K562 (cell line): ENCODE measurements at regions not wholly inside any gene's neighbourhood (a gene's known extent, or its start where the extent isn't known, plus 50 kb on each side); places are given as distances from the start of the nearest gene placed in this dataset.

Source experiments
- ARID1B ChIP-seq: fragments of 450-650 bp; IDR thresholded peaks from 2 replicates; pipeline ENCODE4 v1.6.1; 2016; ENCODE audit warnings: antibody characterized with exemption, mild to moderate bottlenecking, inconsistent platforms
- CCNT2 ChIP-seq: IDR thresholded peaks from 2 replicates; pipeline ENCODE4 v1.6.1; 2011; ENCODE audit warnings: borderline replicate concordance, low read depth, mild to moderate bottlenecking, moderate library complexity, mixed read lengths, low read length; ENCODE audit not compliant: insufficient read length; ENCODE audit errors: extremely low read depth
- CREB1 ChIP-seq, 2 experiments: sonication (generic) in 1 of 2; formaldehyde crosslinking in 1 of 2; IDR thresholded peaks; 2 replicates each; pipeline versions ENCODE4 v1.6.1 to v1.8.0; 2012 to 2022; ENCODE audit warnings: inconsistent platforms in 1 of 2, mild to moderate bottlenecking in 1 of 2, missing genetic modification reagents in 1 of 2, moderate library complexity in 1 of 2
- CREM ChIP-seq: IDR thresholded peaks from 2 replicates; pipeline ENCODE4 v1.6.1; 2014; ENCODE audit warnings: antibody characterized with exemption, low read depth
- DACH1 ChIP-seq: fragments of 450-650 bp; IDR thresholded peaks from 2 replicates; pipeline ENCODE4 v1.6.1; 2018; ENCODE audit not compliant: partially characterized antibody
- DLX4 ChIP-seq: fragments of 250-450 bp; sonication (Bioruptor Pico); IDR thresholded peaks from 2 replicates; pipeline ENCODE4 v1.6.1; 2021; ENCODE audit warnings: mild to moderate bottlenecking
- HBP1 ChIP-seq: fragments of 450-650 bp; formaldehyde crosslinking; IDR thresholded peaks from 2 replicates; pipeline ENCODE4 v1.4.0; 2022; ENCODE audit warnings: missing genetic modification characterization
- HNRNPUL1 ChIP-seq: fragments of 200-400 bp; formaldehyde crosslinking; IDR thresholded peaks from 2 replicates; pipeline ENCODE4 v1.6.1; 2017; ENCODE audit warnings: low read length
- HOMEZ ChIP-seq: fragments of 250-450 bp; sonication (Bioruptor Pico); IDR thresholded peaks from 2 replicates; pipeline ENCODE4 v1.4.0; 2020; ENCODE audit warnings: mild to moderate bottlenecking, moderate library complexity
- MECOM ChIP-seq: fragments of 250-450 bp; sonication (Bioruptor Pico); IDR thresholded peaks from 2 replicates; pipeline ENCODE4 v1.8.0; 2022; ENCODE audit warnings: inconsistent platforms
- MEF2A ChIP-seq: IDR thresholded peaks from 2 replicates; pipeline ENCODE4 v1.6.1; 2011; ENCODE audit warnings: low read depth, mild to moderate bottlenecking, low read length, moderate library complexity; ENCODE audit not compliant: control insufficient read depth
- RBFOX2 ChIP-seq: fragments of 200-400 bp; formaldehyde crosslinking; IDR thresholded peaks from 2 replicates; pipeline ENCODE4 v1.6.1; 2017; ENCODE audit warnings: low read depth, mild to moderate bottlenecking, low read length, moderate library complexity
- SMARCC2 ChIP-seq: fragments of 450-650 bp; IDR thresholded peaks from 2 replicates; pipeline ENCODE4 v1.6.1; 2017; ENCODE audit warnings: antibody characterized with exemption, moderate library complexity, mild to moderate bottlenecking, low read depth
- TCF7L2 ChIP-seq: fragments of 150-350 bp; IDR thresholded peaks from 2 replicates; pipeline ENCODE4 v1.6.1; 2016; ENCODE audit warnings: low read depth, mild to moderate bottlenecking, low read length, moderate library complexity
- TGIF2 ChIP-seq: sonication (generic); formaldehyde crosslinking; IDR thresholded peaks from 2 replicates; pipeline ENCODE4 v1.8.1; 2022; ENCODE audit warnings: mild to moderate bottlenecking, missing genetic modification reagents, moderate library complexity
- ZFPM2 ChIP-seq: fragments of 250-450 bp; sonication (Bioruptor Pico); IDR thresholded peaks from 2 replicates; pipeline ENCODE4 v1.5.1; 2022; ENCODE audit warnings: mild to moderate bottlenecking
- ZNF143 ChIP-seq: sonication (generic); formaldehyde crosslinking; IDR thresholded peaks from 2 replicates; pipeline ENCODE4 v1.9.0; 2022; ENCODE audit warnings: mild to moderate bottlenecking, missing genetic modification reagents
- ZNF175 ChIP-seq: fragments of 200-800 bp; sonication (Bioruptor generic); IDR thresholded peaks from 2 replicates; pipeline ENCODE4 v1.6.1; 2016; ENCODE audit warnings: low read depth, mild to moderate bottlenecking, missing genetic modification characterization, missing compliant biosample characterization
- ZNF197 ChIP-seq: fragments of 200-800 bp; sonication (Bioruptor generic); IDR thresholded peaks from 2 replicates; pipeline ENCODE4 v1.6.1; 2016; ENCODE audit warnings: low read depth, missing genetic modification characterization, missing compliant biosample characterization
- ZNF696 ChIP-seq: fragments of 250-450 bp; sonication (Bioruptor Pico); conservative IDR thresholded peaks from 2 replicates; pipeline ENCODE4 v1.4.0; 2020; ENCODE audit warnings: mild to moderate bottlenecking, moderate library complexity
- TF ChIP-seq, protein P1 (sequence below): sonication (generic); IDR thresholded peaks from 2 replicates; pipeline ENCODE4 v1.6.1; 2016
- TF ChIP-seq, protein P2 (sequence below): fragments of 250-450 bp; sonication (Bioruptor Pico); IDR thresholded peaks from 2 replicates; pipeline ENCODE4 v1.8.0; 2022; ENCODE audit warnings: inconsistent platforms, mild to moderate bottlenecking, moderate library complexity, borderline replicate concordance

DNA sequence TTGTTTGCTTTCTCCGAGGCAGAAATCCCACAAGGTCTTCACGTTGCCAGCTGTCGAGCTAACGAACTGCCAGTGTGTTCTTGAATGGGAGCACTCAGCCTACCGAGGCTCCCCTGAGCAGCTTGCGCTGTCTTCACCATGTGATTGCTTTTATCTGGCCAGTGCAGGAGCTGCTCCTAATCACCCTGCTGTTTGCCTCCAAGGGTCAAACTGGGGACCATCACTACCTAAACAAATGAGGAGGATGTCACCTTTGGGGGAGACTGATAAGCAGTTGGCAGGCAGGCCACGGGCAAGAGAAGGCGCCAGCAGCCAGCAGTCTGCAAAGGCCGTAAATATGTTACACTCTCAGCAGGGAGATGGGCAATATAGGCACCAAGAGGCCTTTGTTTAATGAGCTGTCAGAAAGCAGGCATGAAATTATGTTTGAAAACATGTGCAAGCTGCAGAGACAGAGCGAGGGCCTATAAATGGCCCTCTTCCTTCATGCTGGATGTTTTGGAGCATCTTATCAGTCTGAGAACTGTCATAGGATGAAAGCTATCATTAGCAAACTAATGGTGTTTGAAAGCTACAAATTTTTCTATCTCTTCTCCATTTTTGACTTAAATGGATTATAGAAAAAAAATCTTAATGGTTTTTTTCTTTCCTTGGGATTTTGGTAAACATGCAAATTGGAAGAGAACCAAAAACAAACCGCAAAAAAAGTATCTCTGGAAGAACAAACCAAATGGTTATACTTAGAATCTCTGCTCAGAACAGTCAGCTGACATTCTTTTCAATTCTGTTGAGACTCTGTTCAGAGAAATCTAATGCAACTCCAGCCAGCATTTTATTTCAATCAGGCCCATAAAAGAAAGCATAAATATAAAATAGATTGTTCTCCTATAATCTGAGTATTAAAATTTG lies 267.3 kb upstream of the NPVF start (continued):
- TF ChIP-seq SMARCC2: peak; percentile 86; the same call in 1 of the 2 replicates
- no peak for TF ChIP-seq HBP1 (CRISPR knock-in tag)
- TF ChIP-seq, protein P1, sequence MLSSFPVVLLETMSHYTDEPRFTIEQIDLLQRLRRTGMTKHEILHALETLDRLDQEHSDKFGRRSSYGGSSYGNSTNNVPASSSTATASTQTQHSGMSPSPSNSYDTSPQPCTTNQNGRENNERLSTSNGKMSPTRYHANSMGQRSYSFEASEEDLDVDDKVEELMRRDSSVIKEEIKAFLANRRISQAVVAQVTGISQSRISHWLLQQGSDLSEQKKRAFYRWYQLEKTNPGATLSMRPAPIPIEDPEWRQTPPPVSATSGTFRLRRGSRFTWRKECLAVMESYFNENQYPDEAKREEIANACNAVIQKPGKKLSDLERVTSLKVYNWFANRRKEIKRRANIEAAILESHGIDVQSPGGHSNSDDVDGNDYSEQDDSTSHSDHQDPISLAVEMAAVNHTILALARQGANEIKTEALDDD: no peak
- peak; percentile 89 for TF ChIP-seq MECOM (CRISPR knock-in tag)
- TF ChIP-seq TCF7L2: no peak
- TF ChIP-seq ZNF696: no peak
- TF ChIP-seq ARID1B: peak; percentile 98
- TF ChIP-seq RBFOX2: no peak
- TF ChIP-seq, protein P2, sequence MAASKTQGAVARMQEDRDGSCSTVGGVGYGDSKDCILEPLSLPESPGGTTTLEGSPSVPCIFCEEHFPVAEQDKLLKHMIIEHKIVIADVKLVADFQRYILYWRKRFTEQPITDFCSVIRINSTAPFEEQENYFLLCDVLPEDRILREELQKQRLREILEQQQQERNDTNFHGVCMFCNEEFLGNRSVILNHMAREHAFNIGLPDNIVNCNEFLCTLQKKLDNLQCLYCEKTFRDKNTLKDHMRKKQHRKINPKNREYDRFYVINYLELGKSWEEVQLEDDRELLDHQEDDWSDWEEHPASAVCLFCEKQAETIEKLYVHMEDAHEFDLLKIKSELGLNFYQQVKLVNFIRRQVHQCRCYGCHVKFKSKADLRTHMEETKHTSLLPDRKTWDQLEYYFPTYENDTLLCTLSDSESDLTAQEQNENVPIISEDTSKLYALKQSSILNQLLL (CRISPR knock-in tag): no peak
- TF ChIP-seq DACH1: peak; percentile 78
- TF ChIP-seq CREB1 (IDR thresholded peaks at IDR 0.05): peak; percentile 53; the same call in 1 of the 2 replicates
- TF ChIP-seq CREB1 (CRISPR knock-in tag; IDR thresholded peaks at IDR 0.05): no peak
- peak; percentile 93 for TF ChIP-seq CCNT2
- TF ChIP-seq ZFPM2 (CRISPR knock-in tag): no peak
- no peak for TF ChIP-seq DLX4 (CRISPR knock-in tag)
- no peak for TF ChIP-seq HOMEZ
- TF ChIP-seq ZNF143 (CRISPR knock-in tag): no peak
- TF ChIP-seq HNRNPUL1: no peak
- TF ChIP-seq CREM: peak; percentile 69
- TF ChIP-seq ZNF175 (CRISPR knock-in tag): peak; percentile 73; the same call in 1 of the 2 replicates
- no peak; the same call in 1 of the 2 replicates for TF ChIP-seq MEF2A
- peak; percentile 48; the same call in 1 of the 2 replicates for TF ChIP-seq ZNF197 (CRISPR knock-in tag)
- no peak for TF ChIP-seq TGIF2
